ENCODE measurements at regions not wholly inside any gene's neighbourhood (a gene's known extent, or its start where the extent isn't known, plus 50 kb on each side); places are given as distances from the start of the nearest gene placed in this dataset.
"Not testable (repeated sequence)": the region's sequence is repeated elsewhere in the genome, so short reads cannot be mapped to it uniquely, and the experiment has no call there.

DNA sequence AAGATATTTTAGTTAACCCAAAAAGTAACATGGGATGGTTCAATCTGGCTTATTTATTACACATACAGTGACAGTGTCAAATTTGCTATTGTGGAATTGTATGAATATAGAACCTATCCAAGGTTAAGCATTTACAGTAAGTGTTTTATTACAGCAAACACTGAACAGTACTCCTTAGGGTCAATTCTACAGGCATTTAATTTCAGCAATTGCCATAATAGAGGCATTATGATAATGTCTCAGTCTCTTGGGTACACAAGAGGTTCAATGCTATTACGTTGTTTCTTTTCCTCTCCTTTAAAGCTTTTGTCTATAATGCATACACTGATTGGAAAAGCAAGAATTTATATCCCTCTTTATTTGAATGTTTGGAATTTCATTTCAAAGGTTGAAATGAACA is 275.7 kb upstream of the NAALADL2 start:
- H3K9me3 ChIP-seq = no peaks in the 10 kb centered on the region
- no peak for DNase-seq (ENCODE audit: extremely low spot score in 2 of 2)
- H3K4me3 ChIP-seq = no peak overlapping the region
- no peak overlapping the region for H3K27ac ChIP-seq
- intact Hi-C loops (cut with DNase I) = no loop called here
- H3K36me3 ChIP-seq = no peaks in the 10 kb centered on the region
- no peaks in the 10 kb centered on the region for H3K27me3 ChIP-seq
- H3K4me1 ChIP-seq = no peaks in the 10 kb centered on the region
- TF ChIP-seq POLR2AphosphoS5 (IDR thresholded peaks at IDR 0.05; ENCODE audit: insufficient read depth in 1 of 2, low read depth in 1 of 2) (no peak), CTCF (IDR thresholded peaks at IDR 0.05) (no peak), POLR2A (IDR thresholded peaks at IDR 0.05) (no peak)

DNA sequence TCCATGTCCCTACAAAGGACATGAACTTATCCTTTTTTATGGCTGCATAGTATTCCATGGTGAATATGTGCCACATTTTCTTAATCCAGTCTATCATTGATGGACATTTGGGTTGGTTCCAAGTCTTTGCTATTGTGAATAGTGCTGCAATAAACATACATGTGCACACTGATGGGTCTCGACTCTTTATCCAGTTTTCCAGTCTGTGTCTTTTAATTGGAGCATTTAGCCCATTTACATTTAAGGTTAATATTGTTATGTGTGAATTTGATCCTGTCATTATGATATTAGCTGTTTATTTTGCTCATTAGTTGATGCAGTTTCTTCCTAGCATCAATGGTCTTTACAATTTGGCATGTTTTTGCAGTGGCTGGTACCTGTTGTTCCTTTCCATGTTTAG is 272.0 kb upstream of the NAALADL2 start:
- H3K36me3 ChIP-seq; H3K9me3 ChIP-seq; H3K4me1 ChIP-seq; DNase-seq (ENCODE audit: extremely low spot score in 2 of 2); intact Hi-C loops (cut with DNase I); H3K27ac ChIP-seq; H3K27me3 ChIP-seq; H3K4me3 ChIP-seq: not testable (repeated sequence)

- no peak for TF ChIP-seq POLR2AphosphoS5 (IDR thresholded peaks at IDR 0.05; ENCODE audit: insufficient read depth in 1 of 2, low read depth in 1 of 2)
- no peak for TF ChIP-seq CTCF (IDR thresholded peaks at IDR 0.05)
- TF ChIP-seq POLR2A (IDR thresholded peaks at IDR 0.05) = no peak
- no peak overlapping the region for H3K27ac ChIP-seq
- H3K4me3 ChIP-seq = no peak overlapping the region
- H3K27me3 ChIP-seq = no peaks in the 10 kb centered on the region
- no peaks in the 10 kb centered on the region for H3K9me3 ChIP-seq
- no peaks in the 10 kb centered on the region for H3K4me1 ChIP-seq
- intact Hi-C loops (cut with DNase I) = no loop called here
- no peaks in the 10 kb centered on the region for H3K36me3 ChIP-seq
- no peak for DNase-seq (ENCODE audit: extremely low spot score in 2 of 2)
Measured at GRCh38 chr3:174596447-174596982, 262.6 kb upstream of the NAALADL2 start.

- no peaks in the 10 kb centered on the region for H3K4me1 ChIP-seq
- no peak overlapping the region for H3K27ac ChIP-seq
- TF ChIP-seq POLR2AphosphoS5 (IDR thresholded peaks at IDR 0.05; ENCODE audit: insufficient read depth in 1 of 2, low read depth in 1 of 2) (no peak), CTCF (IDR thresholded peaks at IDR 0.05) (no peak), POLR2A (IDR thresholded peaks at IDR 0.05) (no peak)
- H3K36me3 ChIP-seq = no peaks in the 10 kb centered on the region
- H3K9me3 ChIP-seq = no peaks in the 10 kb centered on the region
- DNase-seq (ENCODE audit: extremely low spot score in 2 of 2) = no peak
- intact Hi-C loops (cut with DNase I) = no loop called here
- H3K4me3 ChIP-seq = no peak overlapping the region
- H3K27me3 ChIP-seq = no peaks in the 10 kb centered on the region
Measured at GRCh38 chr3:174598885-174599439, 260.2 kb upstream of the NAALADL2 start.

- no peaks in the 10 kb centered on the region for H3K36me3 ChIP-seq
- H3K9me3 ChIP-seq = no peaks in the 10 kb centered on the region
- no peak for DNase-seq (ENCODE audit: extremely low spot score in 2 of 2)
- H3K27me3 ChIP-seq = no peaks in the 10 kb centered on the region
- H3K27ac ChIP-seq = no peak overlapping the region
- intact Hi-C loops (cut with DNase I) = no loop called here
- TF ChIP-seq CTCF (IDR thresholded peaks at IDR 0.05) (no peak), POLR2A (IDR thresholded peaks at IDR 0.05) (no peak), POLR2AphosphoS5 (IDR thresholded peaks at IDR 0.05; ENCODE audit: insufficient read depth in 1 of 2, low read depth in 1 of 2) (no peak)
- H3K4me3 ChIP-seq = no peak overlapping the region
- H3K4me1 ChIP-seq = no peaks in the 10 kb centered on the region
Measured at GRCh38 chr3:174613173-174613572, 246.0 kb upstream of the NAALADL2 start.

Measured in vagina (tissue), 2 donors.